Breast epithelium (tissue), 4 donors: ENCODE measurements at regions not wholly inside any gene's neighbourhood (a gene's known extent, or its start where the extent isn't known, plus 50 kb on each side); places are given as distances from the start of the nearest gene placed in this dataset.

Source experiments
- DNase-seq, 2 donors: peaks; one replicate each; pipeline ENCODE4 v3.0.0-alpha.2; 2019; ENCODE audit warnings: low spot score in 2 of 2
- H3K27ac ChIP-seq, 2 donors: fragments of 200-600 bp; sonication (generic) in 1 of 2; one replicate each; pipeline ENCODE4 v1.5.1; 2016 to 2019; ENCODE audit warnings: mild to moderate bottlenecking in 1 of 2
- H3K27me3 ChIP-seq, 2 donors: fragments of 200-600 bp; sonication (generic) in 1 of 2; one replicate each; pipeline versions ENCODE4 v1.5.1 to v1.6.0; 2017 to 2019; ENCODE audit warnings: control low read depth in 1 of 2, mild to moderate bottlenecking in 1 of 2
- H3K36me3 ChIP-seq: fragments of 200-600 bp; one replicate; pipeline ENCODE4 v1.5.1; 2019
- H3K4me1 ChIP-seq, 2 donors: fragments of 200-600 bp; sonication (generic); one replicate each; pipeline ENCODE4 v1.5.1; 2016 to 2019; ENCODE audit warnings: control low read depth in 1 of 2
- H3K4me3 ChIP-seq, 3 donors: fragments of 200-600 bp; sonication (generic); 1 replicate in 2 of 3; 2 replicates in 1 of 3; pipeline ENCODE4 v1.5.1; 2016 to 2019; ENCODE audit warnings: mild to moderate bottlenecking in 3 of 3, moderate library complexity in 2 of 3
- H3K9me3 ChIP-seq, 2 donors: fragments of 200-600 bp; sonication (generic) in 1 of 2; one replicate each; pipeline ENCODE4 v1.5.1; 2016 to 2019; ENCODE audit warnings: control low read depth in 1 of 2
- POLR2A ChIP-seq: fragments of 450-650 bp; IDR thresholded peaks from one replicate; pipeline ENCODE4 v1.6.1; 2016; ENCODE audit warnings: antibody characterized with exemption, mild to moderate bottlenecking, moderate library complexity
- POLR2AphosphoS5 ChIP-seq, 3 donors: sonication (generic); formaldehyde crosslinking; IDR thresholded peaks; one replicate each; pipeline ENCODE4 v1.6.1; 2017; ENCODE audit warnings: antibody characterized with exemption in 3 of 3
- intact Hi-C: fragments of 100-400 bp; cut with DNase I; formaldehyde crosslinking; loops from one replicate; pipeline ENCODE4 v1.15.1; 2023; ENCODE audit warnings: low total_unique reads
- TF ChIP-seq, protein P1 (sequence below), 3 donors: fragments of 450-650 bp; IDR thresholded peaks; one replicate each; pipeline ENCODE4 v1.5.1; 2016 to 2017; ENCODE audit warnings: antibody characterized with exemption in 3 of 3, mild to moderate bottlenecking in 3 of 3, moderate library complexity in 3 of 3

DNA sequence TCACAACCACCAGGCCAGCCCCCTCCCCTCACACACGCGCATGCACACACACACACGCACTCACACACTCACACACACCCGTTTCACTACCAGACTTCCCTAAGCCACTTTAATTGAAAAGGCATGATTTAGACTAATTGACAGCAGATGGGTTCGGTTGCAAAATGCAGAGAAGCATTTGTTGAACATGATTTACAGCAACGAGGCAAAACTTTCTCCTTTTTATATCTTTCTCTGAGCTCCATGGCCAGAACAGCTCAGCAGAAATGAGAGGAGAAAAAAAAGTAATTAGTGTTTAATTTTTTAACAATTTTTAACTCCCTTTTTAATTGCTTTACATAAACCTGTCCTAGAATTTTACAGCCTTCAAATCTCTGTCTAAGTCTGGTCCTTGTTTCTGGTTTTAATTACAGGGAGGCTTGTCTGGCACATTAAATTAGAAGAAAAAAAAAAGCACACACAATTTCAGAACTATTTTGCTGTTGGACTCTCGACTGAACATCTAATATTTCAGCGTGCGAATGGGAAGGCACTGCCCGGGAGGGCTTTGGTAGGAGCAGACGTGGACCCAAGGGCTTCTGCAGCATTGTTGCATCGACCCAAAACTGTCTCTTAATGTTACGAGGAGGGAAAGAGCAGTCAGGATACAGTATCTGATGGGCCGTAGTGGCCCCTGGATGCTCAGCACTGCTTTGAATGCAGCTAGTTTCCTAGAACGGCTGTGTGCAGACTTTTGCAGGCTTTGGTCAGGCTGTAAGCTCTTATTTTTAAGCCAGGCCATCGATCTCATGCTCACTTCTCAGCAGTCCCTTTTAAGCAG lies 255.9 kb downstream of the SOX9 start:
- TF ChIP-seq POLR2A (no peak), POLR2AphosphoS5 (IDR thresholded peaks at IDR 0.05) (peak in 2 of 3 donors; percentile 28 to 30)
- intact Hi-C loops: no loop called here
- H3K27me3 ChIP-seq: no peaks in the 10 kb centered on the region
- no peaks in the 10 kb centered on the region for H3K4me1 ChIP-seq
- no peak for DNase-seq
- H3K9me3 ChIP-seq: no peaks in the 10 kb centered on the region
- no peak overlapping the region for H3K27ac ChIP-seq
- H3K4me3 ChIP-seq: no peak overlapping the region
- no peaks in the 10 kb centered on the region for H3K36me3 ChIP-seq

DNA sequence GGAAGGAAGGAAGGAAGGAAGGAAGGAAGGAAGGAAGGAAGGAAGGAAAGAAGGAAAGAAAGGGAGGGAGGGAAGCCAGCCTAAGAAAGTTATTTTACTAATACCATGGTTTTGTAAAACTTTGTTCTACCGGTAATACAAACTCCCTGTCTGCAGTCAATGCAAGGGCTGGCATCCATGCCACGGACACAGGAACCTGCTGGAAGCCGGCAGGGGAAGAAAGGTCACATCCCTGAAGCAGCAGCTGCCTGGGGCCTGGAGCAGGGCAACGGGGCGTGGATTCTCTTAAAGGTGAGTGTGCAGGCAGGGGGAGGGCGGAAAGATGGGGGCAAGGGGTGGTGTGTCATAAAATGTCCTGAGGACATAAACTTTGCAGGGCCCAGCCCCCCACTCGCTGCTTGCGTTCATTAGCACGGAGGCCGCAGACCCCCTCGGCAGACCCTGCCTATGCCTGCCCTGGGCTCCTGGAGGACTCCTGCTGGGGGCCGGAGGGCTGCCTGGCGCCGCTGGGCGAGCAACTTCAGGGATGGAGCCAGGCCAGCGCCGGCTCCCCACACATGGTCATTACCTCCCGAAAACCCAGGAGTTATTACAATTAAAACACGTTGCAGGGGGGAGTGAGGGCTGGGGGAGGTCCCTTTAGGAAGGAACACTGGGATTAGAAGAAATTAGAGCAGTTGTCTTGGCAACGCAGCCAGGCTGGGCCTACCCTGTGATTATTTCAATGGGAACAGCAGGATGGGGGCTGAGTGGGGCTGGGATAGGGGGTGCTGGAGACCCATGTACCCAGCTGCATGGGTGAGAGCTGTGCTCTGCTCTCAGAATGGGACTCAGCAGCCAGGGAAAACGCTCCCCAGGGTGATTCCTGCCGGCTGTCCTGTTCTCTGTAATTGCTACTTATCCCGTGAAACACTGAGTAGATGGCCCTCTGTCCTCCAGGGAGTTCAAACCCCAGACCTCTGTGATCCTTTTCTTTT lies 257.9 kb downstream of the SOX9 start:
- H3K27ac ChIP-seq: no peak overlapping the region
- intact Hi-C loops: no loop called here
- H3K4me3 ChIP-seq: no peak overlapping the region
- no peaks in the 10 kb centered on the region for H3K27me3 ChIP-seq
- no peak for DNase-seq
- no peaks in the 10 kb centered on the region for H3K36me3 ChIP-seq
- no peak for TF ChIP-seq POLR2AphosphoS5 (IDR thresholded peaks at IDR 0.05)
- no peak for TF ChIP-seq POLR2A
- TF ChIP-seq, protein P1, sequence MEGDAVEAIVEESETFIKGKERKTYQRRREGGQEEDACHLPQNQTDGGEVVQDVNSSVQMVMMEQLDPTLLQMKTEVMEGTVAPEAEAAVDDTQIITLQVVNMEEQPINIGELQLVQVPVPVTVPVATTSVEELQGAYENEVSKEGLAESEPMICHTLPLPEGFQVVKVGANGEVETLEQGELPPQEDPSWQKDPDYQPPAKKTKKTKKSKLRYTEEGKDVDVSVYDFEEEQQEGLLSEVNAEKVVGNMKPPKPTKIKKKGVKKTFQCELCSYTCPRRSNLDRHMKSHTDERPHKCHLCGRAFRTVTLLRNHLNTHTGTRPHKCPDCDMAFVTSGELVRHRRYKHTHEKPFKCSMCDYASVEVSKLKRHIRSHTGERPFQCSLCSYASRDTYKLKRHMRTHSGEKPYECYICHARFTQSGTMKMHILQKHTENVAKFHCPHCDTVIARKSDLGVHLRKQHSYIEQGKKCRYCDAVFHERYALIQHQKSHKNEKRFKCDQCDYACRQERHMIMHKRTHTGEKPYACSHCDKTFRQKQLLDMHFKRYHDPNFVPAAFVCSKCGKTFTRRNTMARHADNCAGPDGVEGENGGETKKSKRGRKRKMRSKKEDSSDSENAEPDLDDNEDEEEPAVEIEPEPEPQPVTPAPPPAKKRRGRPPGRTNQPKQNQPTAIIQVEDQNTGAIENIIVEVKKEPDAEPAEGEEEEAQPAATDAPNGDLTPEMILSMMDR (IDR thresholded peaks at IDR 0.05): no peak
- H3K4me1 ChIP-seq: no peaks in the 10 kb centered on the region
- H3K9me3 ChIP-seq: no peaks in the 10 kb centered on the region

DNA sequence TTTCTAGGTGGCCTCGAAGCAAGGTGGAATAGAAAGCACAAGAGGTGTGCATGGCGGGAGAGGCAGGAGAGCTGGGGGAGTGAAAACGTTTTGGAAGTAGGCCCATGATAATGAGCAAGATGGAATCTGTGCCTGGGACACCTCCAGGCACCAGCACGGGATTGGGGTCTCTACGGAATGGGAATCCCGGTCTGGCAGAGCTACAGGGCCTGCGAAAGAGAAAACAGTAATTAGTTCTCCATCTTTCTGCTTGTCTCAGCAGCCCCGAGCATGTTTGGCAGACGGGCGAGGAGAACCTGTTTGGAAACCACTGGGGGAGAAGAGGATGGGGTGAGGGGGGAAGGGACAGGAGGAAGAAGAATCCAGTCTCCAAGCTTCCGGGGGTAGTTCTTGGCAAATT lies 258.7 kb downstream of the SOX9 start:
- Histone ChIP-seq H3K27me3 (no peaks in the 10 kb centered on the region), H3K4me3 (no peak overlapping the region), H3K36me3 (no peaks in the 10 kb centered on the region), H3K4me1 (no peaks in the 10 kb centered on the region), H3K9me3 (no peaks in the 10 kb centered on the region), H3K27ac (no peak overlapping the region)
- TF ChIP-seq POLR2AphosphoS5 (IDR thresholded peaks at IDR 0.05): no peak
- no peak for TF ChIP-seq POLR2A
- TF ChIP-seq, protein P1 (IDR thresholded peaks at IDR 0.05): no peak
- DNase-seq: no peak
- intact Hi-C loops: no loop called here

DNA sequence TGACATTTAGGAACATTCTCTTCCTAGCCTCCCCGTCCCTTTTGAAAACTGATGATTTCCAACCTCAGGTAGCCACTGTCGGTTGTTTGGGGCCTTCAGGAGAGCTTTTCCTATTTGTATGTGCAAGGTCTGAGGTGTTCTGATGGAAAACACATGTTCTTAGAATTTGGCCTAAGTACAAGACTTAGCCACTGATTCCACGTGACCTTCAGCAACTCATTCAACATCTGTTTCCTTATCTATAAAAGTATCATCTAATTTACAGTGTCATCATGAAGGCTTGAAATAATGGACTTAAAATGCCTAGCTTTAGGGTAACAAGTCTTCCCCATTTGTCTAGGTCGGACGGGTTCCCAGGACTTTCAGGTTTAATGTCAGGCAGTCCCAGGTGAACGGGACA lies 259.3 kb downstream of the SOX9 start:
- H3K36me3 ChIP-seq: no peaks in the 10 kb centered on the region
- no peak for DNase-seq
- no peaks in the 10 kb centered on the region for H3K9me3 ChIP-seq
- H3K4me1 ChIP-seq: no peaks in the 10 kb centered on the region
- no peaks in the 10 kb centered on the region for H3K27me3 ChIP-seq
- no peak for TF ChIP-seq POLR2A
- no peak for TF ChIP-seq POLR2AphosphoS5 (IDR thresholded peaks at IDR 0.05)
- TF ChIP-seq, protein P1 (IDR thresholded peaks at IDR 0.05): no peak
- H3K4me3 ChIP-seq: no peak overlapping the region
- no peak overlapping the region for H3K27ac ChIP-seq
- intact Hi-C loops: no loop called here

DNA sequence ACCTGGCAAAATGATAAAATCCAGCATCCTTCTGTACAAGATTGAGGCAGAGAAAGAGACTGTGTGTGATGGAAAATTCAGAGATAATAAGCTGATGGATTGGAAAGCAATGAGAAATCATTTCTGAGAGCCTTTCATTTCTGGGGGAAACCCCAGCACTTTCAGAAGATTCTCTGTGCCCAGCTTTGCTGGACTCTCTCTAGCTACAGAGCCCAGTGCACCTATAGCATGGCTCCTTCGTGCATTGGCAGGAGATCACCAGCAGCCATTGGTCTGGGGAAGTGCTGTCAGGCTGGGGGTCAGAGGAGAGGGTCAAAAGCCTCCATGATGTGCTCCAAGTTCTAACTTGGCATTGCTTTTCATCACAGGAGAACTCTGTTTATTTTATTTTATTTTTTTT lies 259.9 kb downstream of the SOX9 start:
- no peaks in the 10 kb centered on the region for H3K36me3 ChIP-seq
- no peak for TF ChIP-seq POLR2A
- TF ChIP-seq, protein P1 (IDR thresholded peaks at IDR 0.05): no peak
- no peak for TF ChIP-seq POLR2AphosphoS5 (IDR thresholded peaks at IDR 0.05)
- H3K27ac ChIP-seq: no peak overlapping the region
- H3K4me1 ChIP-seq: no peaks in the 10 kb centered on the region
- H3K4me3 ChIP-seq: no peak overlapping the region
- DNase-seq: no peak
- no peaks in the 10 kb centered on the region for H3K9me3 ChIP-seq
- H3K27me3 ChIP-seq: no peaks in the 10 kb centered on the region
- intact Hi-C loops: no loop called here
